ENCODE measurements at regions not wholly inside any gene's neighbourhood (a gene's known extent, or its start where the extent isn't known, plus 50 kb on each side); places are given as distances from the start of the nearest gene placed in this dataset.

- Mint-ChIP-seq H3K9me3 (ENCODE audit: unreplicated experiment) (no peaks in the 10 kb centered on the region), H3K27ac (ENCODE audit: unreplicated experiment) (no peak overlapping the region), H3K27me3 (ENCODE audit: unreplicated experiment) (peaks cover 13% of the 10 kb centered on the region), H3K4me3 (ENCODE audit: unreplicated experiment) (no peak overlapping the region), H3K4me1 (ENCODE audit: unreplicated experiment) (no peaks in the 10 kb centered on the region), H3K36me3 (ENCODE audit: low read depth, unreplicated experiment) (no peaks in the 10 kb centered on the region)
- TF ChIP-seq CTCF (IDR thresholded peaks at IDR 0.05; ENCODE audit: unreplicated experiment), result no peak
- DNase-seq (ENCODE audit: low spot score), result no peak
Measured at GRCh38 chr17:72372185-72372584, 251.4 kb downstream of the SOX9 start.

- H3K27me3 Mint-ChIP-seq (ENCODE audit: unreplicated experiment), result peaks cover 12% of the 10 kb centered on the region
- H3K36me3 Mint-ChIP-seq (ENCODE audit: low read depth, unreplicated experiment), result no peaks in the 10 kb centered on the region
- no peaks in the 10 kb centered on the region for H3K9me3 Mint-ChIP-seq (ENCODE audit: unreplicated experiment)
- no peak overlapping the region for H3K27ac Mint-ChIP-seq (ENCODE audit: unreplicated experiment)
- peaks cover 4% of the 10 kb centered on the region for H3K4me1 Mint-ChIP-seq (ENCODE audit: unreplicated experiment)
- H3K4me3 Mint-ChIP-seq (ENCODE audit: unreplicated experiment), result no peak overlapping the region
- TF ChIP-seq CTCF (IDR thresholded peaks at IDR 0.05; ENCODE audit: unreplicated experiment), result no peak
- no peak for DNase-seq (ENCODE audit: low spot score)
Measured at GRCh38 chr17:72373910-72374741, 253.3 kb downstream of the SOX9 start.

GRCh38 chr17:72376526-72377345, 255.9 kb downstream of the SOX9 start:
- Mint-ChIP-seq H3K27me3 (ENCODE audit: unreplicated experiment) (peaks cover 6% of the 10 kb centered on the region), H3K36me3 (ENCODE audit: low read depth, unreplicated experiment) (no peaks in the 10 kb centered on the region), H3K4me1 (ENCODE audit: unreplicated experiment) (peaks cover 4% of the 10 kb centered on the region), H3K9me3 (ENCODE audit: unreplicated experiment) (no peaks in the 10 kb centered on the region), H3K4me3 (ENCODE audit: unreplicated experiment) (no peak overlapping the region), H3K27ac (ENCODE audit: unreplicated experiment) (no peak overlapping the region)
- no peak for TF ChIP-seq CTCF (IDR thresholded peaks at IDR 0.05; ENCODE audit: unreplicated experiment)
- no peak for DNase-seq (ENCODE audit: low spot score)

DNA sequence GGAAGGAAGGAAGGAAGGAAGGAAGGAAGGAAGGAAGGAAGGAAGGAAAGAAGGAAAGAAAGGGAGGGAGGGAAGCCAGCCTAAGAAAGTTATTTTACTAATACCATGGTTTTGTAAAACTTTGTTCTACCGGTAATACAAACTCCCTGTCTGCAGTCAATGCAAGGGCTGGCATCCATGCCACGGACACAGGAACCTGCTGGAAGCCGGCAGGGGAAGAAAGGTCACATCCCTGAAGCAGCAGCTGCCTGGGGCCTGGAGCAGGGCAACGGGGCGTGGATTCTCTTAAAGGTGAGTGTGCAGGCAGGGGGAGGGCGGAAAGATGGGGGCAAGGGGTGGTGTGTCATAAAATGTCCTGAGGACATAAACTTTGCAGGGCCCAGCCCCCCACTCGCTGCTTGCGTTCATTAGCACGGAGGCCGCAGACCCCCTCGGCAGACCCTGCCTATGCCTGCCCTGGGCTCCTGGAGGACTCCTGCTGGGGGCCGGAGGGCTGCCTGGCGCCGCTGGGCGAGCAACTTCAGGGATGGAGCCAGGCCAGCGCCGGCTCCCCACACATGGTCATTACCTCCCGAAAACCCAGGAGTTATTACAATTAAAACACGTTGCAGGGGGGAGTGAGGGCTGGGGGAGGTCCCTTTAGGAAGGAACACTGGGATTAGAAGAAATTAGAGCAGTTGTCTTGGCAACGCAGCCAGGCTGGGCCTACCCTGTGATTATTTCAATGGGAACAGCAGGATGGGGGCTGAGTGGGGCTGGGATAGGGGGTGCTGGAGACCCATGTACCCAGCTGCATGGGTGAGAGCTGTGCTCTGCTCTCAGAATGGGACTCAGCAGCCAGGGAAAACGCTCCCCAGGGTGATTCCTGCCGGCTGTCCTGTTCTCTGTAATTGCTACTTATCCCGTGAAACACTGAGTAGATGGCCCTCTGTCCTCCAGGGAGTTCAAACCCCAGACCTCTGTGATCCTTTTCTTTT, 257.9 kb downstream of the SOX9 start:
- DNase-seq (ENCODE audit: low spot score), result no peak
- no peaks in the 10 kb centered on the region for H3K36me3 Mint-ChIP-seq (ENCODE audit: low read depth, unreplicated experiment)
- no peak overlapping the region for H3K27ac Mint-ChIP-seq (ENCODE audit: unreplicated experiment)
- no peak overlapping the region for H3K4me3 Mint-ChIP-seq (ENCODE audit: unreplicated experiment)
- no peaks in the 10 kb centered on the region for H3K9me3 Mint-ChIP-seq (ENCODE audit: unreplicated experiment)
- H3K27me3 Mint-ChIP-seq (ENCODE audit: unreplicated experiment), result peaks cover 1% of the 10 kb centered on the region
- peaks cover 4% of the 10 kb centered on the region for H3K4me1 Mint-ChIP-seq (ENCODE audit: unreplicated experiment)
- TF ChIP-seq CTCF (IDR thresholded peaks at IDR 0.05; ENCODE audit: unreplicated experiment), result no peak
